ENCODE measurements at regions not wholly inside any gene's neighbourhood (a gene's known extent, or its start where the extent isn't known, plus 50 kb on each side); places are given as distances from the start of the nearest gene placed in this dataset.

- DNase-seq (ENCODE audit: low read depth, low spot score), result no peak
- TF ChIP-seq, protein P1, sequence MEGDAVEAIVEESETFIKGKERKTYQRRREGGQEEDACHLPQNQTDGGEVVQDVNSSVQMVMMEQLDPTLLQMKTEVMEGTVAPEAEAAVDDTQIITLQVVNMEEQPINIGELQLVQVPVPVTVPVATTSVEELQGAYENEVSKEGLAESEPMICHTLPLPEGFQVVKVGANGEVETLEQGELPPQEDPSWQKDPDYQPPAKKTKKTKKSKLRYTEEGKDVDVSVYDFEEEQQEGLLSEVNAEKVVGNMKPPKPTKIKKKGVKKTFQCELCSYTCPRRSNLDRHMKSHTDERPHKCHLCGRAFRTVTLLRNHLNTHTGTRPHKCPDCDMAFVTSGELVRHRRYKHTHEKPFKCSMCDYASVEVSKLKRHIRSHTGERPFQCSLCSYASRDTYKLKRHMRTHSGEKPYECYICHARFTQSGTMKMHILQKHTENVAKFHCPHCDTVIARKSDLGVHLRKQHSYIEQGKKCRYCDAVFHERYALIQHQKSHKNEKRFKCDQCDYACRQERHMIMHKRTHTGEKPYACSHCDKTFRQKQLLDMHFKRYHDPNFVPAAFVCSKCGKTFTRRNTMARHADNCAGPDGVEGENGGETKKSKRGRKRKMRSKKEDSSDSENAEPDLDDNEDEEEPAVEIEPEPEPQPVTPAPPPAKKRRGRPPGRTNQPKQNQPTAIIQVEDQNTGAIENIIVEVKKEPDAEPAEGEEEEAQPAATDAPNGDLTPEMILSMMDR (IDR thresholded peaks at IDR 0.05; ENCODE audit: low read depth, low read length), result no peak
- Histone ChIP-seq H3K9me3 (ENCODE audit: control insufficient read depth, insufficient read depth, low read length) (no peaks in the 10 kb centered on the region), H3K27ac (ENCODE audit: low read depth, low read length) (no peak overlapping the region), H3K27me3 (ENCODE audit: control insufficient read depth, insufficient read depth, low read length) (no peaks in the 10 kb centered on the region), H3K4me3 (ENCODE audit: low read depth, low read length) (no peak overlapping the region)
- ChIA-PET CTCF (no interaction called here), POLR2A (no interaction called here)
These were observed 1121.7 kb upstream of the MAP3K7 start for GRCh38 chr6:91708534-91708933.

GRCh38 chr6:91705646-91706045 is 1118.8 kb upstream of the MAP3K7 start:
- POLR2A ChIA-PET, result no interaction called here
- TF ChIP-seq, protein P1 (IDR thresholded peaks at IDR 0.05; ENCODE audit: low read depth, low read length), result no peak
- no peaks in the 10 kb centered on the region for H3K9me3 ChIP-seq (ENCODE audit: control insufficient read depth, insufficient read depth, low read length)
- no peaks in the 10 kb centered on the region for H3K27me3 ChIP-seq (ENCODE audit: control insufficient read depth, insufficient read depth, low read length)
- no peak overlapping the region for H3K4me3 ChIP-seq (ENCODE audit: low read depth, low read length)
- CTCF ChIA-PET, result no interaction called here
- no peak overlapping the region for H3K27ac ChIP-seq (ENCODE audit: low read depth, low read length)
- no peak for DNase-seq (ENCODE audit: low read depth, low spot score)

- TF ChIP-seq, protein P1 (IDR thresholded peaks at IDR 0.05; ENCODE audit: low read depth, low read length), result no peak
- POLR2A ChIA-PET, result no interaction called here
These were observed 1117.7 kb upstream of the MAP3K7 start for GRCh38 chr6:91704531-91704930.

DNA sequence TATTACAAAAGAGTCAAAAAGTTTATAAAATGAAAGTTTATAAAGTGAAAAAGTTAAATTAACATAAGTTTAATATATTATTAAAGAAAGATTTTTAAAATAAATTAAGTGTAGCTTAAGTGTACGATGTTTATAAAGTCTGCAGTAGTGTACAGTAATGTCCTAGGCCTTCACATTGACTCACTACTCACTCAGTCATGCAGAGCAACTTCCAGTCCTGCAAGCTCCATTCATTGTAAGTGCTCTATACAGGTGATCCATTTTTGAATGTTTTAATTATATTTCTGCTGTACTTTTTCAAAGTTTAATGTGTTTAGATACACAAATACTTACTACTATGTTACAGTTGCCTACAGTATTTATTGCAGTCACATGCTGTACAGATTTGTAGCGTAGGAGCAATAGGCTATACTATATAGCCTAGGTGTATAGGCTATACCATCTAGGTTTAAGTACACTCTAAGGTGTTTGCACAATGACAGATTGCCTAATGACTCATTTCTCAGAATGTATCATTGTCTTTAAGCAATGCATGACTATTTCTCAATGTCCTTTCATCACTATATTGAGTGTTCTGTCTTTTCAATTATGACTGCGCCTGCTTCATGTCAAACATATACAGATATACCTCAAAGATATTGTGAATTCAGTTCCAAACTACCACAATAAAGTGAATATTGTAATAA is 1110.3 kb upstream of the MAP3K7 start:
- DNase-seq (ENCODE audit: low read depth, low spot score), result no peak
- Histone ChIP-seq H3K27me3 (ENCODE audit: control insufficient read depth, insufficient read depth, low read length) (no peaks in the 10 kb centered on the region), H3K9me3 (ENCODE audit: control insufficient read depth, insufficient read depth, low read length) (no peaks in the 10 kb centered on the region), H3K4me3 (ENCODE audit: low read depth, low read length) (no peak overlapping the region), H3K27ac (ENCODE audit: low read depth, low read length) (no peak overlapping the region)
- POLR2A ChIA-PET, result no interaction called here
- CTCF ChIA-PET, result no interaction called here
- TF ChIP-seq, protein P1 (IDR thresholded peaks at IDR 0.05; ENCODE audit: low read depth, low read length), result no peak

More at GRCh38 chr6:91704531-91704930, 1117.7 kb upstream of the MAP3K7 start:
- H3K4me3 ChIP-seq (ENCODE audit: low read depth, low read length), result no peak overlapping the region
- CTCF ChIA-PET, result no interaction called here
- no peaks in the 10 kb centered on the region for H3K9me3 ChIP-seq (ENCODE audit: control insufficient read depth, insufficient read depth, low read length)
- DNase-seq (ENCODE audit: low read depth, low spot score), result no peak
- no peak overlapping the region for H3K27ac ChIP-seq (ENCODE audit: low read depth, low read length)
- no peaks in the 10 kb centered on the region for H3K27me3 ChIP-seq (ENCODE audit: control insufficient read depth, insufficient read depth, low read length)

DNA sequence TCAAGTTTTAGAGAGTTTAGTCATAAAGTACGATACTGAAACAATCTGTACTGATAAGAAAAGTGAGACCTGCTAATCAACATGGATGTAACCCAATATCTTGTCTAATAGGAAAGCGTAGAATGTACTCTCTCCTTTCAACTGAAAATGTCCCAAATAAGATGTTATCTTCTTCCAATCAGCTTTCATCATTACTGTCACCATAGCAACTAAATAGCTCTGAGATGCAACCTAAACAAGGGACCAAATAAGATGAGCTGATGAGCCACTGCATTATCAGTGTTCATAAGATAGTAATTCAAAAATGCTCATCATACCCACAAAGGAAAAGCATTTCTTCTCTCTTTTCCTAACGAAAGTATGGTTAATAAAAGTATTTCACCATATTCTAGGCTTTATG is 1108.3 kb upstream of the MAP3K7 start:
- no peaks in the 10 kb centered on the region for H3K9me3 ChIP-seq (ENCODE audit: control insufficient read depth, insufficient read depth, low read length)
- DNase-seq (ENCODE audit: low read depth, low spot score), result no peak
- TF ChIP-seq, protein P1 (IDR thresholded peaks at IDR 0.05; ENCODE audit: low read depth, low read length), result no peak
- H3K27ac ChIP-seq (ENCODE audit: low read depth, low read length), result no peak overlapping the region
- POLR2A ChIA-PET, result no interaction called here
- CTCF ChIA-PET, result no interaction called here
- H3K27me3 ChIP-seq (ENCODE audit: control insufficient read depth, insufficient read depth, low read length), result no peaks in the 10 kb centered on the region
- H3K4me3 ChIP-seq (ENCODE audit: low read depth, low read length), result no peak overlapping the region

Measured in AG04450 (cell line).